SU-DHL-6 (cell line): ENCODE measurements at regions not wholly inside any gene's neighbourhood (a gene's known extent, or its start where the extent isn't known, plus 50 kb on each side); places are given as distances from the start of the nearest gene placed in this dataset.

Experiments used
- H2AFZ ChIP-seq: fragments of 200-600 bp; sonication (generic); 2 replicates; pipeline ENCODE4 v1.6.1; 2014; ENCODE audit warnings: low read depth, mild to moderate bottlenecking, moderate library complexity, mixed read lengths, antibody characterized with exemption, low read length; ENCODE audit not compliant: severe bottlenecking
- H3F3A ChIP-seq: fragments of 200-600 bp; shearing (Covaris generic); 2 replicates; pipeline ENCODE4 v1.6.0; 2016; ENCODE audit warnings: antibody characterized with exemption, mild to moderate bottlenecking; ENCODE audit not compliant: insufficient read depth
- H3K27ac ChIP-seq: fragments of 200-600 bp; sonication (generic); 2 replicates; pipeline ENCODE4 v1.5.1; 2016; ENCODE audit warnings: low read depth, mild to moderate bottlenecking, low read length, moderate library complexity, mixed read lengths
- H3K27me3 ChIP-seq: fragments of 200-600 bp; sonication (generic), shearing (Covaris generic); 2 replicates; pipeline ENCODE4 v1.6.0; 2014; ENCODE audit warnings: mild to moderate bottlenecking, low read length
- H3K36me3 ChIP-seq: fragments of 200-600 bp; sonication (generic); 2 replicates; pipeline ENCODE4 v1.6.1; 2014; ENCODE audit warnings: mild to moderate bottlenecking, low read length, mixed read lengths
- H3K4me2 ChIP-seq: fragments of 300-600, 200-600 bp; shearing (Covaris generic), sonication (generic); 2 replicates; pipeline ENCODE4 v1.6.0; 2014; ENCODE audit warnings: low read length, low read depth, mild to moderate bottlenecking; ENCODE audit not compliant: poor library complexity, severe bottlenecking
- H3K4me3 ChIP-seq: fragments of 200-600 bp; sonication (generic); 2 replicates; pipeline ENCODE4 v1.5.1; 2014; ENCODE audit warnings: antibody characterized with exemption, low read length, mild to moderate bottlenecking, mixed read lengths; ENCODE audit not compliant: insufficient read depth, poor library complexity, severe bottlenecking
- H3K79me2 ChIP-seq: fragments of 200-600 bp; sonication (generic); 2 replicates; pipeline ENCODE4 v1.6.1; 2014; ENCODE audit warnings: mild to moderate bottlenecking, low read length, moderate library complexity; ENCODE audit not compliant: insufficient read depth
- H3K9ac ChIP-seq: fragments of 200-600 bp; sonication (generic); 2 replicates; pipeline ENCODE4 v1.7.0; 2014; ENCODE audit warnings: mild to moderate bottlenecking, low read length
- H3K9me2 ChIP-seq: fragments of 200-600 bp; sonication (generic); replicated peaks from 2 replicates; pipeline ENCODE4 v1.6.1; 2014; ENCODE audit warnings: low read length; ENCODE audit not compliant: insufficient read depth
- H3K9me3 ChIP-seq: fragments of 200-600 bp; sonication (generic); 2 replicates; pipeline ENCODE4 v1.6.1; 2014; ENCODE audit warnings: low read length, mixed read lengths; ENCODE audit not compliant: insufficient read depth
- H4K20me1 ChIP-seq: fragments of 200-600 bp; sonication (generic); 2 replicates; pipeline ENCODE4 v1.6.1; 2014; ENCODE audit warnings: low read depth, mild to moderate bottlenecking, antibody characterized with exemption, low read length, moderate library complexity, mixed read lengths
- EZH2phosphoT487 ChIP-seq: fragments of 200-600 bp; sonication (generic), shearing (Covaris generic); conservative IDR thresholded peaks from 2 replicates; pipeline ENCODE4 v1.6.1; 2018; ENCODE audit warnings: mild to moderate bottlenecking, antibody characterized with exemption, low read length, moderate library complexity, mixed read lengths
- TF ChIP-seq, protein P1 (sequence below): fragments of 200-600 bp; sonication (generic); IDR thresholded peaks from one replicate; pipeline ENCODE4 v1.5.1; 2017; ENCODE audit warnings: antibody characterized with exemption, mild to moderate bottlenecking, low read length, moderate library complexity; ENCODE audit not compliant: insufficient read depth, poor library complexity, severe bottlenecking

DNA sequence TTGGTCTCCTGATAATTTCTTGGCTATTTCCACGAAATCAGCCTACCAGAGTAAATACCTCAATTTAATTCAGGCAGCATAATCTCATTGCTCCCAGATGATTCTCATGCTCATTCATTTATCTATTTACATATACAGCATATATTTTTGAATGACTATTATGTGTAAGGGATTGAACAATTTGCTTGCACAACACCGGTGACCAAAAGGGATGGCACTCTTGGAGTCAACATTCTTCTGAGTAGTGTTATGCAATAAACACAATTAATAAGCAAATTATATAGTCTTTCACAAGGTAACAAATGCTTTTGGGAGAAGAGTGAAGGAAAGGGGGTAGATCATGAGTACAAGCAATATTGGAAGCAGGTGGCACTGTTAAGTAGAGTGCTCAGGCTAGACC is 1015.3 kb downstream of the ARAP2 start:
- Histone ChIP-seq H4K20me1 (no peaks in the 10 kb centered on the region), H3K9me3 (no peaks in the 10 kb centered on the region), H3F3A (no peaks in the 10 kb centered on the region), H3K9ac (no peak overlapping the region), H3K4me3 (no peak overlapping the region), H3K36me3 (no peaks in the 10 kb centered on the region), H3K27ac (no peak overlapping the region), H2AFZ (no peak overlapping the region), H3K27me3 (no peaks in the 10 kb centered on the region), H3K79me2 (no peaks in the 10 kb centered on the region), H3K9me2 (no peaks in the 10 kb centered on the region), H3K4me2 (no peak overlapping the region)
- no peak for TF ChIP-seq EZH2phosphoT487
- TF ChIP-seq, protein P1, sequence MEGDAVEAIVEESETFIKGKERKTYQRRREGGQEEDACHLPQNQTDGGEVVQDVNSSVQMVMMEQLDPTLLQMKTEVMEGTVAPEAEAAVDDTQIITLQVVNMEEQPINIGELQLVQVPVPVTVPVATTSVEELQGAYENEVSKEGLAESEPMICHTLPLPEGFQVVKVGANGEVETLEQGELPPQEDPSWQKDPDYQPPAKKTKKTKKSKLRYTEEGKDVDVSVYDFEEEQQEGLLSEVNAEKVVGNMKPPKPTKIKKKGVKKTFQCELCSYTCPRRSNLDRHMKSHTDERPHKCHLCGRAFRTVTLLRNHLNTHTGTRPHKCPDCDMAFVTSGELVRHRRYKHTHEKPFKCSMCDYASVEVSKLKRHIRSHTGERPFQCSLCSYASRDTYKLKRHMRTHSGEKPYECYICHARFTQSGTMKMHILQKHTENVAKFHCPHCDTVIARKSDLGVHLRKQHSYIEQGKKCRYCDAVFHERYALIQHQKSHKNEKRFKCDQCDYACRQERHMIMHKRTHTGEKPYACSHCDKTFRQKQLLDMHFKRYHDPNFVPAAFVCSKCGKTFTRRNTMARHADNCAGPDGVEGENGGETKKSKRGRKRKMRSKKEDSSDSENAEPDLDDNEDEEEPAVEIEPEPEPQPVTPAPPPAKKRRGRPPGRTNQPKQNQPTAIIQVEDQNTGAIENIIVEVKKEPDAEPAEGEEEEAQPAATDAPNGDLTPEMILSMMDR: no peak

GRCh38 chr4:35237924-35238323 is 1006.4 kb downstream of the ARAP2 start:
- TF ChIP-seq EZH2phosphoT487: no peak
- TF ChIP-seq, protein P1: no peak
- Histone ChIP-seq H2AFZ (peak overlapping the region; percentile 39), H3K27me3 (no peaks in the 10 kb centered on the region), H3K9me3 (no peaks in the 10 kb centered on the region; the same call in 1 of the 2 replicates), H3K27ac (no peak overlapping the region), H4K20me1 (no peaks in the 10 kb centered on the region), H3K9me2 (no peaks in the 10 kb centered on the region), H3K9ac (no peak overlapping the region), H3K4me3 (no peak overlapping the region), H3K79me2 (no peaks in the 10 kb centered on the region), H3K4me2 (no peak overlapping the region), H3K36me3 (no peaks in the 10 kb centered on the region), H3F3A (no peaks in the 10 kb centered on the region)

- Histone ChIP-seq H2AFZ (no peak overlapping the region), H3K36me3 (no peaks in the 10 kb centered on the region), H3K4me2 (no peak overlapping the region), H3K27ac (no peak overlapping the region), H3K9me2 (no peaks in the 10 kb centered on the region), H3F3A (no peaks in the 10 kb centered on the region), H3K79me2 (no peaks in the 10 kb centered on the region), H4K20me1 (no peaks in the 10 kb centered on the region), H3K9me3 (no peaks in the 10 kb centered on the region; the same call in 1 of the 2 replicates), H3K4me3 (no peak overlapping the region), H3K27me3 (no peaks in the 10 kb centered on the region), H3K9ac (no peak overlapping the region)
- TF ChIP-seq, protein P1: no peak
- TF ChIP-seq EZH2phosphoT487: no peak
Observed at GRCh38 chr4:35238793-35239192, 1005.5 kb downstream of the ARAP2 start.
